WTC11 (cell line): ENCODE measurements at regions not wholly inside any gene's neighbourhood (a gene's known extent, or its start where the extent isn't known, plus 50 kb on each side); places are given as distances from the start of the nearest gene placed in this dataset.

ENCODE experiments used
- ATAC-seq: fragments of 200-7000 bp; cut with Tn5 transposase; 2 replicates; pipeline ENCODE4 v1.10.0; 2021; ENCODE audit warnings: mild to moderate bottlenecking, moderate library complexity
- CTCF ChIA-PET: fragments of 300-600 bp; sonication (Branson Sonifier 250); formaldehyde crosslinking; loops from one replicate; lab custom pipeline; 2021; ENCODE audit warnings: antibody characterized with exemption; lab: Charles Lee
- POLR2A ChIA-PET: fragments of 350-600 bp; sonication (Branson Sonifier 250); formaldehyde crosslinking; loops from one replicate; lab custom pipeline; 2021; ENCODE audit warnings: antibody characterized with exemption; lab: Charles Lee
- DNase-seq: peaks from one replicate; pipeline ENCODE4 v3.0.0; 2021; ENCODE audit warnings: low spot score
- H3K27ac Mint-ChIP-seq: 2 replicates; pipeline ENCODE4 v1.8.0; 2021; ENCODE audit warnings: mixed read lengths
- H3K27me3 Mint-ChIP-seq: 2 replicates; pipeline ENCODE4 v1.8.0; 2021; ENCODE audit warnings: low read depth, mild to moderate bottlenecking, moderate library complexity, mixed read lengths
- H3K36me3 Mint-ChIP-seq: 2 replicates; pipeline ENCODE4 v1.8.0; 2021; ENCODE audit warnings: mixed read lengths
- H3K4me1 Mint-ChIP-seq: 2 replicates; pipeline ENCODE4 v1.8.0; 2022; ENCODE audit warnings: mixed read lengths
- H3K4me3 Mint-ChIP-seq: 2 replicates; pipeline ENCODE4 v1.8.0; 2021; ENCODE audit warnings: mild to moderate bottlenecking, moderate library complexity, mixed read lengths
- H3K9me3 Mint-ChIP-seq: 2 replicates; pipeline ENCODE4 v1.8.0; 2021; ENCODE audit warnings: mixed read lengths
- ESRRA ChIP-seq: sonication (generic); formaldehyde crosslinking; IDR thresholded peaks from 2 replicates; pipeline ENCODE4 v1.8.1; 2022; ENCODE audit warnings: mild to moderate bottlenecking, missing genetic modification reagents, borderline replicate concordance
- GABPB1 ChIP-seq: sonication (generic); formaldehyde crosslinking; IDR thresholded peaks from 2 replicates; pipeline ENCODE4 v1.8.1; 2023; ENCODE audit warnings: mild to moderate bottlenecking, missing genetic modification reagents
- MXD4 ChIP-seq: fragments of 250-450 bp; sonication (Bioruptor Pico); IDR thresholded peaks from 2 replicates; pipeline ENCODE4 v1.8.0; 2021; ENCODE audit warnings: mild to moderate bottlenecking, moderate library complexity, borderline replicate concordance
- PRRX2 ChIP-seq: fragments of 250-450 bp; sonication (Bioruptor Pico); IDR thresholded peaks from 2 replicates; pipeline ENCODE4 v1.8.0; 2021; ENCODE audit warnings: mild to moderate bottlenecking
- RELA ChIP-seq: sonication (generic); formaldehyde crosslinking; IDR thresholded peaks from 2 replicates; pipeline ENCODE4 v1.8.1; 2022; ENCODE audit warnings: missing genetic modification reagents, mild to moderate bottlenecking, borderline replicate concordance
- RORB ChIP-seq: fragments of 250-450 bp; sonication (Bioruptor Pico); IDR thresholded peaks from 2 replicates; pipeline ENCODE4 v1.9.0; 2021; ENCODE audit warnings: mild to moderate bottlenecking
- SMAD3 ChIP-seq: sonication (generic); formaldehyde crosslinking; IDR thresholded peaks from 2 replicates; pipeline ENCODE4 v1.8.0; 2022; ENCODE audit warnings: missing genetic modification reagents, mild to moderate bottlenecking, borderline replicate concordance
- SP1 ChIP-seq: sonication (generic); formaldehyde crosslinking; conservative IDR thresholded peaks from 2 replicates; pipeline ENCODE4 v1.8.1; 2022; ENCODE audit warnings: missing genetic modification reagents
- TP53 ChIP-seq: sonication (generic); formaldehyde crosslinking; IDR thresholded peaks from 2 replicates; pipeline ENCODE4 v1.8.1; 2023; ENCODE audit warnings: mild to moderate bottlenecking, missing genetic modification reagents
- ZNF232 ChIP-seq: sonication (generic); formaldehyde crosslinking; IDR thresholded peaks from 2 replicates; pipeline ENCODE4 v1.8.0; 2022; ENCODE audit warnings: mild to moderate bottlenecking, missing genetic modification reagents
- ZNF416 ChIP-seq: fragments of 250-450 bp; sonication (Bioruptor Pico); IDR thresholded peaks from 2 replicates; pipeline ENCODE4 v1.9.0; 2021; ENCODE audit warnings: mild to moderate bottlenecking, inconsistent platforms
- TF ChIP-seq, protein P1 (sequence below): sonication (generic); formaldehyde crosslinking; IDR thresholded peaks from 2 replicates; pipeline ENCODE4 v1.8.1; 2022; ENCODE audit warnings: low read depth, mild to moderate bottlenecking, moderate library complexity, missing genetic modification reagents, borderline replicate concordance
- TF ChIP-seq, protein P2 (sequence below): sonication (generic); formaldehyde crosslinking; IDR thresholded peaks from 2 replicates; pipeline ENCODE4 v1.8.0; 2023; ENCODE audit warnings: mild to moderate bottlenecking, missing genetic modification reagents
- TF ChIP-seq, protein P3 (sequence below): fragments of 250-450 bp; sonication (Bioruptor Pico); IDR thresholded peaks from 2 replicates; pipeline ENCODE4 v1.8.0; 2021; ENCODE audit warnings: mild to moderate bottlenecking
- TF ChIP-seq, protein P4 (sequence below): fragments of 250-450 bp; sonication (Bioruptor Pico); IDR thresholded peaks from 2 replicates; pipeline ENCODE4 v1.9.0; 2021; ENCODE audit warnings: mild to moderate bottlenecking
- TF ChIP-seq, protein P5 (sequence below): sonication (generic); formaldehyde crosslinking; IDR thresholded peaks from 2 replicates; pipeline ENCODE4 v1.8.1; 2023; ENCODE audit warnings: mild to moderate bottlenecking, moderate library complexity, missing genetic modification reagents
- TF ChIP-seq, protein P6 (sequence below): sonication (generic); formaldehyde crosslinking; IDR thresholded peaks from 2 replicates; pipeline ENCODE4 v1.8.0; 2023; ENCODE audit warnings: missing genetic modification reagents

DNA sequence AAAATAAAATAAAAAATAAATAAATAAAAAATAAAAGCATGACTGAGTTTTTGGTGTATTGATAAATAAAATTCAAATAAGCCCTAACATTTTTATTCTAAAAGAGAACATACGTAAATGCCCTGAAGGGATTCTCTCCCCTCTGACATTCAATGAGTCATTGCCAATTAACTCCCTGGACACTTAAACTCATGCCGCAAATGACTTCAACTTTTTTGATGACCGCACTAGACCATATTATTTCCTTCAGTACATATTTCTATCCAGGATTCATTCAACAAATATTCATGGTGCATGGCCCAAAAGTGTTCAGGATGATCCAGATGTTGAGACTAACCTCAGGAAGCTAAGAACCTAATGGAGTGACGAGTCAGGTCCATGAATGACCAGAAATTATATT is 195.9 kb upstream of the LRRN1 start (continued):
- TF ChIP-seq, protein P1, sequence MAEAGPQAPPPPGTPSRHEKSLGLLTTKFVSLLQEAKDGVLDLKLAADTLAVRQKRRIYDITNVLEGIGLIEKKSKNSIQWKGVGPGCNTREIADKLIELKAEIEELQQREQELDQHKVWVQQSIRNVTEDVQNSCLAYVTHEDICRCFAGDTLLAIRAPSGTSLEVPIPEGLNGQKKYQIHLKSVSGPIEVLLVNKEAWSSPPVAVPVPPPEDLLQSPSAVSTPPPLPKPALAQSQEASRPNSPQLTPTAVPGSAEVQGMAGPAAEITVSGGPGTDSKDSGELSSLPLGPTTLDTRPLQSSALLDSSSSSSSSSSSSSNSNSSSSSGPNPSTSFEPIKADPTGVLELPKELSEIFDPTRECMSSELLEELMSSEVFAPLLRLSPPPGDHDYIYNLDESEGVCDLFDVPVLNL = no peak
- TF ChIP-seq ZNF416 (CRISPR knock-in tag) (no peak), RORB (no peak), TP53 (no peak)

DNA sequence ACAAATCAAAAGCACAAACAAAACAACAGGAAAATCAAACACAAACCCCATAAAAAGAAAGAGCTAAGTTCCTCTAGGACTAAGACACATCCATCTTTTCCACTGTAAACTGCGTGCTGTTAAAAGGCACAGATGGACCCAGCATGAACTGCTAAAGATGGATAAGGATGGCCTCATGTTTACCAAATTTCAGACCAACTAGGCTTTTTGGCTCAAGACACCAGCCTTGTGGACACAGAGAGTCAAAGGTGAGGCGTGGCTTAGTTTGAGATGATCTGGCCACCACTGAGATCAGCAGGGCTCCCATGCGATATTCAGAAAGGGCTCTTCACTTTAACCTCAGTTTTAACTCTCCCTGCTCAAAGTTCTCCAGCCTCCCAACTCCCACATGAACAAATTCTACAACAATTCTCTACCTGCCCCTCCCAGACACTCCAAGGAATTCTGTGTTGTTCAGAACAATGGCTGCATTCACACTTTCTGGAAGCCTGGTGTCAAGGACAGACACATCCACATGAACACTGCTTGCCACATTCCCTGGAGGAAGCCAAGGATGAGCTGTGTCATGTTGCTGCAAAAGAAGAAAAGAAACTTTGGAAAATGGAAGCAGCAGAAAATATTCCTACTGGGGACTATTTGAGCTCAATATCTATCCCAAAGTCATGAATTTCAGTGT is 198.4 kb upstream of the LRRN1 start:
- H3K27ac Mint-ChIP-seq = no peak overlapping the region
- POLR2A ChIA-PET = no interaction called here
- DNase-seq (no peak), ATAC-seq (no peak)
- H3K4me1 Mint-ChIP-seq = peaks cover 15% of the 10 kb centered on the region
- CTCF ChIA-PET = no interaction called here
- H3K9me3 Mint-ChIP-seq = peaks cover 77% of the 10 kb centered on the region
- no peaks in the 10 kb centered on the region for H3K27me3 Mint-ChIP-seq
- H3K4me3 Mint-ChIP-seq = no peak overlapping the region
- H3K36me3 Mint-ChIP-seq = peaks cover 24% of the 10 kb centered on the region
- TF ChIP-seq, protein P2, sequence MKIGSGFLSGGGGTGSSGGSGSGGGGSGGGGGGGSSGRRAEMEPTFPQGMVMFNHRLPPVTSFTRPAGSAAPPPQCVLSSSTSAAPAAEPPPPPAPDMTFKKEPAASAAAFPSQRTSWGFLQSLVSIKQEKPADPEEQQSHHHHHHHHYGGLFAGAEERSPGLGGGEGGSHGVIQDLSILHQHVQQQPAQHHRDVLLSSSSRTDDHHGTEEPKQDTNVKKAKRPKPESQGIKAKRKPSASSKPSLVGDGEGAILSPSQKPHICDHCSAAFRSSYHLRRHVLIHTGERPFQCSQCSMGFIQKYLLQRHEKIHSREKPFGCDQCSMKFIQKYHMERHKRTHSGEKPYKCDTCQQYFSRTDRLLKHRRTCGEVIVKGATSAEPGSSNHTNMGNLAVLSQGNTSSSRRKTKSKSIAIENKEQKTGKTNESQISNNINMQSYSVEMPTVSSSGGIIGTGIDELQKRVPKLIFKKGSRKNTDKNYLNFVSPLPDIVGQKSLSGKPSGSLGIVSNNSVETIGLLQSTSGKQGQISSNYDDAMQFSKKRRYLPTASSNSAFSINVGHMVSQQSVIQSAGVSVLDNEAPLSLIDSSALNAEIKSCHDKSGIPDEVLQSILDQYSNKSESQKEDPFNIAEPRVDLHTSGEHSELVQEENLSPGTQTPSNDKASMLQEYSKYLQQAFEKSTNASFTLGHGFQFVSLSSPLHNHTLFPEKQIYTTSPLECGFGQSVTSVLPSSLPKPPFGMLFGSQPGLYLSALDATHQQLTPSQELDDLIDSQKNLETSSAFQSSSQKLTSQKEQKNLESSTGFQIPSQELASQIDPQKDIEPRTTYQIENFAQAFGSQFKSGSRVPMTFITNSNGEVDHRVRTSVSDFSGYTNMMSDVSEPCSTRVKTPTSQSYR = no peak
- TF ChIP-seq SMAD3 (no peak), SP1 (CRISPR knock-in tag) (no peak), GABPB1 (CRISPR knock-in tag) (no peak), RELA (CRISPR knock-in tag) (no peak)

DNA sequence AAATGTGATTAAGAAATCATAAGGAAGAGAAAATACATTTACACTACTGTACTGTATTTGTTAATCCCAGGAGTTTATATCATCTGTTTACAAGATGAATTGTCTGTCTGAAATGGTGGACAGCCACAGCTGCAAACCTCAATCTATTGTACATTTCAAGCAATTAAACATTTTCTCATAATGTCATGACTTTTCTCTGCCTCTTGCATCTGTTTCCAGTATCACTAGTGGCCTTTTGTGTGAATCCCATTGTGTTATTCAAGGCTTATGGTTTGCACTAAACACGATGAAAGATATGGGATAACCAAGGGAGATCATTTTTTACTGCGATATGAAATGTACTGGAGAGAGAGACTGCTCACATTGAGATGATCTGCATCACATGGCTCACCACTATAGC is 200.2 kb upstream of the LRRN1 start:
- H3K36me3 Mint-ChIP-seq = peaks cover 13% of the 10 kb centered on the region
- ChIA-PET POLR2A (no interaction called here), CTCF (no interaction called here)
- no peaks in the 10 kb centered on the region for H3K27me3 Mint-ChIP-seq
- 0 out of 2 replicates have a peak, but pooled peaks cover under 1% of the 10 kb centered on the region for H3K4me1 Mint-ChIP-seq
- H3K9me3 Mint-ChIP-seq = peaks cover 73% of the 10 kb centered on the region
- no peak for TF ChIP-seq MXD4
- TF ChIP-seq, protein P3, sequence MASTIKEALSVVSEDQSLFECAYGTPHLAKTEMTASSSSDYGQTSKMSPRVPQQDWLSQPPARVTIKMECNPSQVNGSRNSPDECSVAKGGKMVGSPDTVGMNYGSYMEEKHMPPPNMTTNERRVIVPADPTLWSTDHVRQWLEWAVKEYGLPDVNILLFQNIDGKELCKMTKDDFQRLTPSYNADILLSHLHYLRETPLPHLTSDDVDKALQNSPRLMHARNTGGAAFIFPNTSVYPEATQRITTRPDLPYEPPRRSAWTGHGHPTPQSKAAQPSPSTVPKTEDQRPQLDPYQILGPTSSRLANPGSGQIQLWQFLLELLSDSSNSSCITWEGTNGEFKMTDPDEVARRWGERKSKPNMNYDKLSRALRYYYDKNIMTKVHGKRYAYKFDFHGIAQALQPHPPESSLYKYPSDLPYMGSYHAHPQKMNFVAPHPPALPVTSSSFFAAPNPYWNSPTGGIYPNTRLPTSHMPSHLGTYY (CRISPR knock-in tag) = no peak
- ATAC-seq (no peak), DNase-seq (no peak)
- no peak overlapping the region for H3K4me3 Mint-ChIP-seq
- H3K27ac Mint-ChIP-seq = no peak overlapping the region

DNA sequence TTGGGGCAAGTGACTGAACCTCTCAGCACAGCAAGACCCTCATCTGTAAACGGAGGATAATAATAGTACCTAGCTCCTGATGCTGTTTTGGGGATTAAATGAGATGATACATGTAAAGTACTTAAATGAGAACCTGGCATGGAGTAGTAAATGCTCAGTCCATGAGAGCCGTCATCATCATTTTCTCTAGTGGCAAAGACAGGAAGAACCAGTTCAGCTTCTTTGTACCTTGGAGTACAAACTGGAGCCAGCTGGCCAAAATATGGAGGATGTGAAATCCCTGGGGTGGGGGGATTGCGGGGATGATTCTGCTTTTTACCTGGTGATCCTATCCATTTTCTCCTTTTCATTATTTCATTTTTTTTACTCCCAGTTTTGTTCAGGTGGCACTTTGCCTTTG is 204.2 kb upstream of the LRRN1 start:
- H3K36me3 Mint-ChIP-seq = peaks cover 4% of the 10 kb centered on the region
- TF ChIP-seq, protein P4, sequence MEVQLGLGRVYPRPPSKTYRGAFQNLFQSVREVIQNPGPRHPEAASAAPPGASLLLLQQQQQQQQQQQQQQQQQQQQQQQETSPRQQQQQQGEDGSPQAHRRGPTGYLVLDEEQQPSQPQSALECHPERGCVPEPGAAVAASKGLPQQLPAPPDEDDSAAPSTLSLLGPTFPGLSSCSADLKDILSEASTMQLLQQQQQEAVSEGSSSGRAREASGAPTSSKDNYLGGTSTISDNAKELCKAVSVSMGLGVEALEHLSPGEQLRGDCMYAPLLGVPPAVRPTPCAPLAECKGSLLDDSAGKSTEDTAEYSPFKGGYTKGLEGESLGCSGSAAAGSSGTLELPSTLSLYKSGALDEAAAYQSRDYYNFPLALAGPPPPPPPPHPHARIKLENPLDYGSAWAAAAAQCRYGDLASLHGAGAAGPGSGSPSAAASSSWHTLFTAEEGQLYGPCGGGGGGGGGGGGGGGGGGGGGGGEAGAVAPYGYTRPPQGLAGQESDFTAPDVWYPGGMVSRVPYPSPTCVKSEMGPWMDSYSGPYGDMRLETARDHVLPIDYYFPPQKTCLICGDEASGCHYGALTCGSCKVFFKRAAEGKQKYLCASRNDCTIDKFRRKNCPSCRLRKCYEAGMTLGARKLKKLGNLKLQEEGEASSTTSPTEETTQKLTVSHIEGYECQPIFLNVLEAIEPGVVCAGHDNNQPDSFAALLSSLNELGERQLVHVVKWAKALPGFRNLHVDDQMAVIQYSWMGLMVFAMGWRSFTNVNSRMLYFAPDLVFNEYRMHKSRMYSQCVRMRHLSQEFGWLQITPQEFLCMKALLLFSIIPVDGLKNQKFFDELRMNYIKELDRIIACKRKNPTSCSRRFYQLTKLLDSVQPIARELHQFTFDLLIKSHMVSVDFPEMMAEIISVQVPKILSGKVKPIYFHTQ (CRISPR knock-in tag) = no peak
- TF ChIP-seq ESRRA (CRISPR knock-in tag) (no peak), ZNF232 (no peak), SP1 (CRISPR knock-in tag) (no peak), PRRX2 (CRISPR knock-in tag) (no peak)
- TF ChIP-seq, protein P5, sequence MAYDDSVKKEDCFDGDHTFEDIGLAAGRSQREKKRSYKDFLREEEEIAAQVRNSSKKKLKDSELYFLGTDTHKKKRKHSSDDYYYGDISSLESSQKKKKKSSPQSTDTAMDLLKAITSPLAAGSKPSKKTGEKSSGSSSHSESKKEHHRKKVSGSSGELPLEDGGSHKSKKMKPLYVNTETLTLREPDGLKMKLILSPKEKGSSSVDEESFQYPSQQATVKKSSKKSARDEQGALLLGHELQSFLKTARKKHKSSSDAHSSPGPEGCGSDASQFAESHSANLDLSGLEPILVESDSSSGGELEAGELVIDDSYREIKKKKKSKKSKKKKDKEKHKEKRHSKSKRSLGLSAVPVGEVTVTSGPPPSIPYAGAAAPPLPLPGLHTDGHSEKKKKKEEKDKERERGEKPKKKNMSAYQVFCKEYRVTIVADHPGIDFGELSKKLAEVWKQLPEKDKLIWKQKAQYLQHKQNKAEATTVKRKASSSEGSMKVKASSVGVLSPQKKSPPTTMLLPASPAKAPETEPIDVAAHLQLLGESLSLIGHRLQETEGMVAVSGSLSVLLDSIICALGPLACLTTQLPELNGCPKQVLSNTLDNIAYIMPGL (CRISPR knock-in tag) = no peak
- TF ChIP-seq, protein P6, sequence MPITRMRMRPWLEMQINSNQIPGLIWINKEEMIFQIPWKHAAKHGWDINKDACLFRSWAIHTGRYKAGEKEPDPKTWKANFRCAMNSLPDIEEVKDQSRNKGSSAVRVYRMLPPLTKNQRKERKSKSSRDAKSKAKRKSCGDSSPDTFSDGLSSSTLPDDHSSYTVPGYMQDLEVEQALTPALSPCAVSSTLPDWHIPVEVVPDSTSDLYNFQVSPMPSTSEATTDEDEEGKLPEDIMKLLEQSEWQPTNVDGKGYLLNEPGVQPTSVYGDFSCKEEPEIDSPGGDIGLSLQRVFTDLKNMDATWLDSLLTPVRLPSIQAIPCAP (CRISPR knock-in tag) = no peak

More for the DNA sequence above, 204.2 kb upstream of the LRRN1 start:
- Mint-ChIP-seq H3K27me3 (no peaks in the 10 kb centered on the region), H3K4me1 (no peaks in the 10 kb centered on the region), H3K27ac (no peak overlapping the region), H3K4me3 (no peak overlapping the region), H3K9me3 (peaks cover 74% of the 10 kb centered on the region)
- no peak for ATAC-seq
- ChIA-PET POLR2A (no interaction called here), CTCF (no interaction called here)
- DNase-seq = no peak
